GM18867 (cell line): ENCODE measurements at regions not wholly inside any gene's neighbourhood (a gene's known extent, or its start where the extent isn't known, plus 50 kb on each side); places are given as distances from the start of the nearest gene placed in this dataset.

ENCODE experiments used
- ATAC-seq: cut with Tn5 transposase; IDR thresholded peaks from one replicate; pipeline ENCODE4 v1.9.1; 2021; ENCODE audit warnings: mild to moderate bottlenecking, moderate library complexity; ENCODE audit not compliant: unreplicated experiment

DNA sequence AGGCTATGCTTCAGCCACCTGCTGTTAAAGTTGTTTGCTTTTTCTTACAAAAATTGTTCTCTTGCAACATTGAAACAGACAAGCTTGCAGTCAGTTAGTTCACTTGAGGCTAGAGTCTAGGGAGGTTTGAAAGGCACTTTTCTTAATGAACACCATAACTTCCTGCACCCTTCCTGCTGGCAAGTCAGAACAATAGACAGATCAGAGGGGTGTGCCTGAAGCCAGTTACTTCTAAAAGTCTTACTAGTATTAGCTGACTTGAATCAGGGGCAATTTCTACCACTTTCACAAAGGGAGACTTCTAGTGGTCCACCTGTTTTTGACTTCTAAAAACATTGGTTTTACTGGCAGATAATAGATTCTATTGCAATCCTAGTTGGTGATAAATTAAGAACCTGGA lies 367.4 kb upstream of the CDH20 start:
- ATAC-seq, result no peak

DNA sequence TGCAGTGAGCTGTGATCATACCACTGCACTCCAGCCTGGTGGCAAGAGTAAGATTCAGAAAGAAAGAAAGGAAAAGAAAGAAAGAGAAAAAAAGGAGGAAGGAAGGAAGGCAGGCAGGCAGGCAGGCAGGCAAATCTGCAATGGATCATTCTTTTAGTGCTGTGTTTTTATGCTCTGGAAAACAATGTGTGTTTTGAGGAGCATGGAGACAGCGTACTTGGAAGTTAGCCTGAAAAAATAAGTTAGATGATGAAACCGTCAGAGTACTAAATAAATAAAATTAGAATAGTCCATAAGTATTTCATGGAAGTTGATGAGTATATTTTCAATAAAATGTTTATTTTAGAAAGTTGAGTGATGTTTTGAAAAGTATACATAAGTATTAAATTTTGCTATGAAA lies 366.4 kb upstream of the CDH20 start:
- no peak for ATAC-seq

DNA sequence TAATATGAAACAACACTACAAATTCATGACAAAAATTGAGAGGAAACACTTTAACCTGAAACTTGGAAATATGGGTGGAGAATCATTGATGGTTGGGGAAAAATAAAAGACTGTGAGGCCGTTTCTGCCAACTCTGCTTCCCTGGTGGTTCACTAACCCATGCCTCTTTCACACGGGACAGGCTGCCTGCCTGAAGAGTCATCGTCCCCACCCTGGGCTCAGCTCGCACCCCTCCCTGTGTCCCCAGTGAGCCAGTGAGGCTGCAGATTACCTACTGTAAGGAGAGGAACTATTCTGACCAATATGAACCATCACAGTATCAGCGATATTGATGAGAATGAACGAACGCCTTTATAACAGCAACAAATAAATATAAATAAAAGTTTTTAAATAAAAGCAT lies 357.8 kb upstream of the CDH20 start:
- ATAC-seq, result no peak

DNA sequence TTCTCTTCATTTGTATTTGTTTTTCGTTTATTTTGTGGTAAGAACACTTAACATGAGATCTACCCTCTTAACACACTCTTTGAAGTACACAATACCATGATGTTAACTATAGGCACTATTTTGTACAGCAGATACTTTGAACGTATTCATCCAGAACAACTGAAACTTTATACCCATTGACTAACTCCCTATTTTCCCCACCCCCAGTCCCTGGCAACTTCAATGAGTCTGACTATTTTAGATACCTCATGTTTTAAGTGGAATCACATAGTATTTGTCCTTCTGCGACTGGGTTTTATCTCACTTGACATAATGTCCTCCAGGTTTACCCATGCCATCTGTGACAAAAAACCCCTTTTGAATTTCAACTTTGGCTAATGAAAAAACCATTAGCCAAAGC lies 356.3 kb upstream of the CDH20 start:
- ATAC-seq, result no peak

DNA sequence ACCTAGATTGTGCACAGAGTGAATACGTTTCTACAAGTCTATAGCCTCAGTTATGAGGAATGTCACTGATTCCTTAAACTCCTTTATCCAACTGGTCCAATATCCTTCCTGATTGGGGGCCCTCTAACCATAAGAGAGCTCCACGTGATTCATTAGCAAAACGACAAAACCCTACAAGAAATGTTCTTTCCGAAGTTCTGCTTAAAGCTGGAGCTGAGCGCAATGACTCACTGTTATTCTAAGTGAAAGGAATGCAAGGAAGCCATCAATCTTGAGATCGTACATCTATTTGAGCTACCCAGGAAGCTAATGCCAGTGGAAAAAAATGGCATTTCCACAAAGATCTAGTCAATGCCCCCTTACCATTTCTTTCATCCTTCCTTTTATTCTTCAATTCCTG lies 354.9 kb upstream of the CDH20 start:
- ATAC-seq, result no peak

DNA sequence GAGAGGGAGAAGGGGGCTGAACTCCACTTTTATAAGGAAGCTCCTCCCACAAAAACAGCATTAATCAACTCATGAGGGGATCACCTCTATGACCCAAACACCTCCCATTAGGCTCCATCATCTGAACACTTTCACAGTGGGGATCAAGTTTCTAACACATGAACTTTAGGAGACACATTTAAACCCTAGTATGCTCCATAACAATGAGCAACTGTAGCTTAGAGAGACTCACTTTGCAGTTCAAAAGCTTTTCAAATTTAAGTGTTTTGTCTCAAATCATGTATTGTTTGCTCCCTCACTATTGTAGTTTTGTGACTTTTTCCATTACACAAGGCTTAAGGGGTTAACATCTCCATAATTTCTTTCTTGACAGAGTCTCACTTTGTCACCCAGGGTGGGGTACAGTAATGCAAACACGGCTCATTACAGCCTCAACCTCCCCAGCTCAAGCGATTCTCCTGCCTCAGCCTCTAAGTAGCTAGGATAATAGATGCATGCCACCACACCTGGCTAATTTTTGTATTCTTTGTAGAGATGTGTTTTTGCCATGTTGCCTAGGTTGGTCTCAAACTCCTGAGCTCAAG lies 352.7 kb upstream of the CDH20 start:
- no peak for ATAC-seq

DNA sequence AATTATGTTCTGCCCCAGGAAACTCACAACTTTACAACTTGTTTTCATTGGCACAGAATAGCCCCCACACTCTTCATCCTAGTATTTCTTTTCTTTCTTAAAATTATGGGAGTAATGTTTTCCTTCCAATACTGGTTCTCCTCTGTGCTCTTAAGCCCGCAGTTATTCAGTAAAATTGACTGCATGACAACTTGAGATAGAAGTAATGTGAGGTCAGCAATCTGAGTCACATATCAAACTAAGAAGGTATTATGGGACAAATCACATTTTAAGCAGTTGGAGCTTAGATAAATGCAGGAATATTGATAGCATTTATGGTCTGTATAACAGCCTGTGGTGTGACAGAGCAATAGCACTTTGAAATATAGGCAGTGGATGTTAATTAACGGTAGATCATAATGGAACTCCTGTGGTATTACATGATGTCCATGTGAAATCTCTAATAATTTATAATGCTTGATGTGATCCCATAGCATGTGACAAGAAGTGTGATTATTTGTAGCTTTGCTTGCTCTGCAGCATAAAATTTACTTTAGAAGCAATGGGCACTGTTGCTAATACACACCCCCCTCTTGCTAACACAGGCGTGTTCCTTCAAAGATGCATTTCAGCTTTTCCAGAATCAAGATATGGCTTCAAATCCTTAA lies 351.4 kb upstream of the CDH20 start:
- no peak for ATAC-seq

DNA sequence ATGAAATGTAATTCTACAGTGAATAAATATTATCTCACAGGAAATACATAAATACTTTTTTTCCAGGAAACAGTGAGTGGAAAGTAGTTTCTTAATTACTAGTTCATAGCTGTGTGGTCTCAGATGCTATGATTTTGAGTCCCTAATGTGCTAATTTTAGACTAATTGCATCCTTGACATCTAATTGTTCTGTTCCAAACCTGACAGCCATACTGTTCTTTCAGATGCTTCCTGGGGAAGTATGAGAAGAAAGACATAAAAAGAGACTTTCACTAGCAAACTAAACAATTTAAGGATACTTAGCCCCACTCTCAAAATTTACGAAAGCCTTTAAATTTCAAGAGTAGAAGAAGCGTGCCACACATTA lies 350.9 kb upstream of the CDH20 start:
- no peak for ATAC-seq

DNA sequence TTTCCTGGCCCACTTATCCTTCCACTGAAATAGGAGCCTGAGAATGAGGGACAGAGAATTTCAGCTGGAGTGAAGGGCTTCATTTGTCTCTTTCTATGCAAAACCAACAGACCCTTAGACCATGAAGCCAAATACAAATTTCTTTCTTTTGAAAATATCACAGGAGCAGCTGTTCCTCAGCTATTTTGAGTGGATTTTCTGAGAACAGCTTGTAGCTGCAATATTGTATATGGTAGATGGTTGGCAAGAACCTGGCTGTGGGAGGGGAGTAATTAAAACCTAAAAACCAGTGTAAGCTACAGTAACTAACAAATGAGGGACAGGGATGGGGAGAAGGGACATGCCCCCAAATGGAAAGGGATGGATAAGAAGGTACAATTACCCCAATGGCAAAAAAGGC lies 350.3 kb upstream of the CDH20 start:
- ATAC-seq, result no peak

DNA sequence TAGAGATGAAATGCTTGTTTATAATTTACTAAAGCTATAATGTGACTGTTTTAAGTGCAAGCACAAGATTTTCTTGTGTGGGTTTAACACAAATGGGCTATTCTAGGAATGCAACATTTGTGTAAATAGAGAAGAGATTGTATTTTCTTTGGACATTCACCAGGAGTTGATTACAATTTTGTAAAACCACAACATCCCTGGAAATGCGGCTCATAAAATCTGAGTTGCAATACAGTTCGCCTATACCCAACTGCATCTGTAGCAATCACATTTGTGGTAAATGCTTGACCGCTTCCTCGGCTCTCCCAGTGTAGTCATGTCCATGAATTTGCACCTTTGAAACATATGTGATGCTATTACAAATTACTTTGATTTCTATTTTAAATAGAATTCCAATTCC lies 348.7 kb upstream of the CDH20 start:
- ATAC-seq, result no peak

DNA sequence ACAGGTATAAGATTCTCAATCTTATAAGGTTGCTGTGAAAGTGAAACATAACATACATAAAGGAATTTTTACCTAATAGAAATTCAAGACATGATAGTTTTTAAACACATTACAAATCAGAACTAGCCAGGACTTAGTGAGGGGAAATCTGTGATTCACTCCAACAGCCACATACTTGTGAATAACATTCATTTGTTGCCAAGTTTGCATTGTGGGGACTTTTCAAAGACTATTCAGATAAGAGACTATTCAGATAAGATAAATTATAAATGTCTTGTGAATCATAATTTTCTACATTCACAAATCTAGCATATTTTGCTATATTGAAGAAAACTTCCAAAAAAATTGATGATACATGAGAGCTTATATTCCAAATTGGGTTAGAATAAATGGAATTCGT lies 345.3 kb upstream of the CDH20 start:
- no peak for ATAC-seq

DNA sequence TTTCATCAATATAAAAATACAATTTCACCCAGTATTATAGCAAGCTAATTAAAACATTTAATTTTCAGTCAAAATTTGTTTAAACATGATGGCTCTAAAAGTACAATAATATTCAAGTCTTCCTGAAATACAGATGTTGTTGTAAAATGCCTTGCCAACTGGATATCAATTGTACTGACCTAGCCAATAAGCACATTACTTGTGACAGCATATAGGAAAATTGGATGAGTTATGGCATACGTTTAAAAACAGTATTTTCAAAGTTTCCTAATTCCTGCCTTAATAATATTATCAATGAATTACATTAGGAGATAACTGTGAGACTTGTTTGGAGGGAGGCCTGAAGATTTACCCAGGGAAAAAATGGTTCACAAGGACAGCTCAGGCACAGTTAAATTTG lies 336.9 kb upstream of the CDH20 start:
- ATAC-seq, result no peak

DNA sequence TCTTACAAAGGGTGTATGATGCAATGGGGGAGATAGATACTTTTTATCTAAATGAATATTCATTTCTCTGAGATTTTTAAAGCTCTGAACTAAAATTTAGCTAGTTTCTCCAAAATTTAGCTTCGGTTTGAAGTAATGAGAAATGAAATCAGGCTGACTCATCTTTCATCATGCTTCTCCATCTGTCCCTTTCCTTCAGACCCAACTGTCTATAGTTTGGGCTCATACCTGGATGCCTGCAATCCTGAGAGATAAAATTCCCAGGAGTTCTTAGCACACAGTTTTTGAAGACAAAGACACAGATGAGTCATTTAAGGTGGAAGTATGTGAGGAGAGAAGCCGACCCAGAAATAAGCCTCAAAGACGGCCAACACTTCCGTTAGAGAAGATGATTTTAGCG lies 336.4 kb upstream of the CDH20 start:
- ATAC-seq, result no peak

DNA sequence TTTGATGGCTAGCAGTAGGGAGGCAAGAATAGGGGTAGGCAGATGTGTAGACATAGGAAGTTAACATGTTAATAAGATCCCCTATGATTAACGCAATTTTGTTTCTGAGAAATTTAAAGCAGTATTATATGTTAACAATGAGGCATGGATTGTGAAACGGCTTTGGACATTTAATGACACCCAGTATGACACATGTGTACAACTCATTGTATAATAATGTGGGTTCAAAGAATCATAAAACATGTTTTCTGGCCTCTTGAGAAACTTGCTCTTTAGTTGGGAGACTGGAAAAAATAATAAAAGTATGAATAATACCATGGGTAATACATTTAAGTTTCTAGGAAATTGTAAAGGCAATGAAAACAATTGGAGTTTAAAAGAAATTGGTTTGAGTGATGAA lies 332.1 kb upstream of the CDH20 start:
- no peak for ATAC-seq

DNA sequence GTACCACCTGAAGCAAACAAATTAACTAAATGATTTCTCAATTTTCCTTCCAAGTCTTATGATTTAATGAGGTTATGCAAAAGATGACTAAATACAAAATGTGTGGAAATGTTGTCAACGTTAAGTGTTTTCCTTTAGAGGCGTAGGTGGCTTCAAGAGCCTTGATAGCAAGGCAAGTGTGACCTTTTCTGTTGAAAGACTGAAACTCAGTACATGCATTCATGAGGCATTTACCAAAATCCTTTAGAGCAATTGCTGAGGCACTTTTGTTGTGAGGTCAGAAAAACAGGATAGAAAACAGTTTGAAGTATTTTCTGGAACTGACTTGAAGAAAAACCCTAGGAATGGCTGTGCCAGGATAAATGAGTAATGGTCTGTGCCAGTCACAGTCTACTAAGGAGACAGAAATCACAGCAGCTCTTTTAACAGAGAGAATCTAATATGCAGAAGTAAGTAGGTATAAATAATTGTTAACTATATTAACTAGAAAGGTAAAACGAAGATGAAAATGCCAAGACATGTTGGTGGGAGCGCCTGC lies 326.5 kb upstream of the CDH20 start:
- no peak for ATAC-seq

DNA sequence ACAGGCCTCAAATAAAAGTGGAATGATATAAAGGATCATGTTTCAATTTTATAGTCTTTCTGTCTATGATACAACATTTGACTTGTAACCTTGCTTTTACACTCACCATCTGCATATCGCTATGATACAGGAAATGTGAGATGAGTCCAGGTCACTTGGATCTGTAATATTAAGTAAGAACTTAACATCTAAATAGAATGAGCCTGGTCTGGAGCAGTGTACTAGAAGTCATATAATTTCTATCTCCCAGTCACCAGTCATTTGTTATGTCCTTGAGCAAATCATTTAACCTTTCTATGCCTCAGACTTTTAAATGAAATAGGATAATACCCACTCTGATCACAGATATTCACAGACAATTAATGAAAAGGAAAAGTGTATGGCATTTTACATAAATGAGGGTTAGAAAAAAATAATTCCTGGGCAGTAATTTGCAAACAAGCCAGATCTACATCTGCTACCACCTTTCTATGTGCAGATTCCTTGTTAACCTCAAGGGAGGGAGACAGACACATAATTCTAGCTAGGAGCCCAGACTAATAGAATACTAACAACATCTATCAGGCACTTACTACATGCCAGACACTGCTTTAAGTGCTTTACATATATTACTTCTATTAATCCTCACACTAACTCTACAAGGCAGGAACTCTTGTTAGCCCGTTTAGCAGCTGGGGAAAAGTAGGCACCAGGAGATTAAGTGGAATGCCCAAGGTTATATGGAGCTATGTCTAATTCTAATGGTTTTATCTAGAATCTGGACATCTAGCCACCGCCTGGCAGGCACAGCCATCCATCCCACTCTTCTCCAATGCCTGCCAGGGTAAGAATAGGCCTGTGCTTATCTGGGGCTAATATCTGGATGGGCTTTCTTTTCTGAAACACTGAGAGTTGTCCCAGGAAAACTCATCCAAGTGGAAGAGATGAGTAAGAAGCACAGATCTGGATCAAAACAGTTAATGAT lies 313.6 kb upstream of the CDH20 start:
- ATAC-seq, result no peak

DNA sequence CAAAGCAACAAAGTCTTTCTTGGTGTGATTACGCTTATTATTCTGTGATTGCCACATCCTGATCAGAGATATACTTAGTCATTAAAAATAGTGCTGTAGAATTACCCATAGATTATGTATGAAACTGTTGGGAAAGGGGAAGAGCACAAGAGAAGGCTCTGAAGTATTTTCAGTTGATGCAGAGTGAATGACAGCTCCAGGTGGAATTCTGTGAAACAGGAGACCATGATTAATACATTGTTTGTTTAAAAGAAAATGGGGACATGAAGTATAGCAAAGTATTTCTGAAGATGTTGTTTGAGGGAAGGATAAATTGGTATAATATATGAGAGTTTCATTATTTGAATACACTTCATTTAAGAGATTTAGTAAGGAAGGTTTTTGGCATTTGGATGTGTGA lies 307.6 kb upstream of the CDH20 start:
- ATAC-seq, result no peak

DNA sequence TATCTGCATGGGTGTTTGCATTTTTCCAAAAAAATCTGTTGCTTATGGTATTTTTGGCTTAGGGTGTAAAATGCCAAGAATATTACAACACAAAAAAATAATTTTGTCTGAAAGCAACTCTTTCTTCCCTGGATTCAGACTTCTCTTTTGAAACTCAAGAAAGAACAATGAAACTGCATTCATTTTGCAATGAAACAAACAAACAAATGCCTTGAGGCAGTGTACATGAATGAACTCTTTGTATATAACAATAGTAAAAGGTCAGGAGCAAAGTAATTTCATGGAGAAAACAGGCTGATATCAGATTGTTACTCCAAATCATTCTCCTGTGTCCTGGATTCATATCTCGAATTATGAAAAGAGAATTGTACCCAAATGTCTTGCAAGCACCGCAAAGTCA lies 301.6 kb upstream of the CDH20 start:
- no peak for ATAC-seq

DNA sequence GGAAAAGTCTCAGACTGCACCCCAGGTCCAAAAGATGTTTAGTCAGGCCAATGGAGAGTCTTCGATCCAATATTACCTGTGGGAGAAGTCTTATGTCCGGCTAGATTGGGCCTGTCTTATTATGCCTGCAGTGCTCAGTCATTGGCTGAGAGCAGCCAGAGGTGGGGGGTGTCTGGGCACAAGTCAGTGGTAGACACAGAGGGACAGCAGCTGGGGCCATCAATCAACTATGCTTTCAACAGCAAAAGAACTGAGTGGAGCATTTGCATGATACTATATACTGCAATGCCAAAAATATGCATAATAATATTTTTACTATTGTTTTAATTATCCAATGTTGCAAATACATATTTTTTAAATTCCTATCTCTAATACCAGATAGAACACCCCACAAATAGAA lies 298.6 kb upstream of the CDH20 start:
- ATAC-seq, result no peak

DNA sequence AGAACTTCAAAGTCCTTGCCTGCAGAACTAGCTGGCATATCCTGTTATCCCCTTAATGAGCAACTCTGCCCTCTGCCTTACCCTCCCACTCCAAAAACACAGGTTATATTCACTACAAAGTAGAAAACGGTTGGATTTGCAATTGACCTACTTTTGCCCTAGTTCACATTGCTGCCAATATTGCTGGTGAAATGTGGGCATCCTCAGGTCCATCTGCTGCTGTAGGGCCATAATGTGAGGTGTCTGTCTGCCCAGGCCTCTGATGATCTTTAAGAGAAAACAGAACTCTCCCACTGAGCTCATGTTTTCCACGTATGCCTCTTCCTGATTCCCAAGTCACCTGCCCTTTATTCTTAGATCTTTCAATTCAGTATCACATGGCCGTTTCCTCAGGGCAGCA lies 294.0 kb upstream of the CDH20 start:
- no peak for ATAC-seq

DNA sequence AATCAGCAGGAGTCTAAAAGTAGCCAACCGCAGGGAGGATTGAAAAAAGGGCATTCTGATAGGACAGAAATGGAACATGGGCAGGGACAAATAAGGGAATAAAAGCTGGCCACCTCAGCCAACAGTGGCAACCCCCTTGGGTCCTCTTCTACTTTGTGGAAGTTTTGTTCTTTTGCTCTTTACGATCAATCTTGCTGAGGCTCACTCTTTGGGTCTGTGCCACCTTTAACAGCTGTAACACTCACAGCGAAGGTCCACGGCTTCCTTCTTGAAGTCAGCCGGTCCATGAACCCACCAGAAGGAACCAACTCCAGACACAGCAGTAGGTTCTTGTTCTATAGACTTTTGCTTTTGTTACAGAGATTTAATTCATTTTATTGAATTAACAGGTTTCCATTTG lies 285.4 kb upstream of the CDH20 start:
- ATAC-seq, result no peak

DNA sequence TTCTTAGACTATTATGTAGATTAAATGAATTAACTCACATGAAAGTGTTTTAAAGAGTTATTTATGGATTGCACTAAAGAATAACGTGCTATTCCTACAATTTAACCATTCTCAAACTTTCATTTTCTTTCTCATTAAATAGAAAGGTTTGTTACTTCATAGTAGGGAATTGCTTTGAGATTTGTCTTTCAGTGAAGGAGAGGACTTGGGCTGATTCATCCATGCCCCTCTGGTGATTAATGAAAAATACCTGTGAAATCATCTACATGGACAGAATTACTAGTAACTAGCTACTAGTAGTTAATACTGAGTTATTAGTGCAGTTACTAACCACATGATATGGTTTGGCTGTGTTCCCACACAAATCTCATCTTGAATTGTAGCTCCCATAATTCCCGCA lies 275.8 kb upstream of the CDH20 start:
- no peak for ATAC-seq
